Gastroesophageal sphincter (tissue), 4 donors: ENCODE measurements at regions not wholly inside any gene's neighbourhood (a gene's known extent, or its start where the extent isn't known, plus 50 kb on each side); places are given as distances from the start of the nearest gene placed in this dataset.
A peak's percentile ranks its signal among the peaks of the same experiment; 100 is the strongest.

Source experiments
- ATAC-seq: fragments of 150-250 bp; one replicate; pipeline ENCODE4 v1.9.1; 2016; ENCODE audit warnings: mild to moderate bottlenecking, moderate library complexity
- H3K27ac ChIP-seq, 4 donors: fragments of 200-600 bp; sonication (generic) in 3 of 4; 1 replicate in 3 of 4; 2 replicates in 1 of 4; pipeline ENCODE4 v1.5.1; 2016 to 2019
- H3K27me3 ChIP-seq: fragments of 200-600 bp; sonication (generic); one replicate; pipeline ENCODE4 v1.5.1; 2019
- H3K36me3 ChIP-seq, 2 donors: fragments of 200-600 bp; sonication (generic); one replicate each; pipeline ENCODE4 v1.5.1; 2019; ENCODE audit warnings: control low read depth in 1 of 2
- H3K4me1 ChIP-seq, 3 donors: fragments of 200-600 bp; sonication (generic); 1 replicate in 2 of 3; 2 replicates in 1 of 3; pipeline ENCODE4 v1.5.1; 2016 to 2019; ENCODE audit warnings: control low read depth in 2 of 3
- H3K4me3 ChIP-seq, 2 donors: fragments of 200-600 bp; sonication (generic); one replicate each; pipeline ENCODE4 v1.5.1; 2019; ENCODE audit warnings: mild to moderate bottlenecking in 1 of 2, moderate library complexity in 1 of 2
- H3K9me3 ChIP-seq, 3 donors: fragments of 200-600 bp; sonication (generic); one replicate each; pipeline ENCODE4 v1.5.1; 2017 to 2019; ENCODE audit warnings: control low read depth in 2 of 3
- CTCF ChIP-seq, 4 experiments: fragments of 200-600 bp in 2 of 4; fragments of 450-650 bp in 2 of 4; sonication (generic) in 1 of 4; IDR thresholded peaks; one replicate each; pipeline ENCODE4 v1.5.1; 2017 to 2019; ENCODE audit warnings: antibody characterized with exemption in 4 of 4, mild to moderate bottlenecking in 2 of 4, moderate library complexity in 2 of 4
- EP300 ChIP-seq: sonication (generic); formaldehyde crosslinking; IDR thresholded peaks from one replicate; pipeline ENCODE4 v1.6.1; 2017; ENCODE audit warnings: antibody characterized with exemption, mild to moderate bottlenecking
- POLR2A ChIP-seq, 2 donors: fragments of 450-650 bp; IDR thresholded peaks; one replicate each; pipeline ENCODE4 v1.6.1; 2017; ENCODE audit warnings: antibody characterized with exemption in 2 of 2, mild to moderate bottlenecking in 2 of 2, moderate library complexity in 1 of 2
- POLR2AphosphoS5 ChIP-seq: sonication (generic); formaldehyde crosslinking; IDR thresholded peaks from one replicate; pipeline ENCODE4 v1.6.1; 2017; ENCODE audit warnings: antibody characterized with exemption
- WGBS, 2 donors: methylation state at CpG; one replicate each; pipeline ENCODE4 v1.1.5; 2018; ENCODE audit warnings: low coverage in 1 of 2; 5-methylcytosine and 5-hydroxymethylcytosine counted together

- Histone ChIP-seq H3K27me3 (peaks cover 77% of the 10 kb centered on the region), H3K9me3 (no peaks in the 10 kb centered on the region), H3K4me1 (peaks cover 0 to 58% (median 45%) of the 10 kb centered on the region in 3 donors), H3K4me3 (peak overlapping the region in 1 of 2 donors; percentile 47), H3K27ac (no peak overlapping the region), H3K36me3 (no peaks in the 10 kb centered on the region)
- no peak for ATAC-seq
- no peak for TF ChIP-seq POLR2A (IDR thresholded peaks at IDR 0.05)
- TF ChIP-seq CTCF (IDR thresholded peaks at IDR 0.05) = no peak
- TF ChIP-seq POLR2AphosphoS5 = no peak
- TF ChIP-seq EP300 = no peak
- 0% methylated on average over 4 of the region's 63 CpGs; no CpG with 5 or more reads in 1 of the 2 donors for WGBS, 2 donors
Measured at GRCh38 chr17:68196394-68197090, 51.3 kb upstream of the AMZ2 start.

GRCh38 chr17:68197091-68197996 is 50.5 kb upstream of the AMZ2 start:
- Histone ChIP-seq H3K4me1 (peaks cover 0 to 58% (median 45%) of the 10 kb centered on the region in 3 donors), H3K27ac (no peak overlapping the region), H3K27me3 (peaks cover 78% of the 10 kb centered on the region), H3K4me3 (peak overlapping the region in 1 of 2 donors; percentile 47), H3K9me3 (no peaks in the 10 kb centered on the region), H3K36me3 (no peaks in the 10 kb centered on the region)
- TF ChIP-seq POLR2AphosphoS5 (no peak), POLR2A (IDR thresholded peaks at IDR 0.05) (no peak), EP300 (no peak), CTCF (IDR thresholded peaks at IDR 0.05) (no peak)
- 13% methylated on average over 3 of the region's 53 CpGs; no CpG with 5 or more reads in 1 of the 2 donors for WGBS, 2 donors
- ATAC-seq = no peak

- no peak for TF ChIP-seq CTCF (IDR thresholded peaks at IDR 0.05)
- no peak for TF ChIP-seq EP300
- TF ChIP-seq POLR2A (IDR thresholded peaks at IDR 0.05) = no peak
- TF ChIP-seq POLR2AphosphoS5 = no peak
- Histone ChIP-seq H3K4me3 (peak overlapping the region in 1 of 2 donors; percentile 47), H3K4me1 (peaks cover 0 to 58% (median 45%) of the 10 kb centered on the region in 3 donors), H3K9me3 (no peaks in the 10 kb centered on the region), H3K27me3 (peaks cover 78% of the 10 kb centered on the region), H3K36me3 (no peaks in the 10 kb centered on the region), H3K27ac (no peak overlapping the region)
- ATAC-seq = no peak
- WGBS, 2 donors = 19 to 24% methylated on average over 12 to 15 of the region's 61 CpGs
Measured at GRCh38 chr17:68197997-68198930, 49.6 kb upstream of the AMZ2 start.
